ENCODE measurements at regions not wholly inside any gene's neighbourhood (a gene's known extent, or its start where the extent isn't known, plus 50 kb on each side); places are given as distances from the start of the nearest gene placed in this dataset.
A peak's percentile ranks its signal among the peaks of the same experiment; 100 is the strongest.

- TF ChIP-seq, protein P1, sequence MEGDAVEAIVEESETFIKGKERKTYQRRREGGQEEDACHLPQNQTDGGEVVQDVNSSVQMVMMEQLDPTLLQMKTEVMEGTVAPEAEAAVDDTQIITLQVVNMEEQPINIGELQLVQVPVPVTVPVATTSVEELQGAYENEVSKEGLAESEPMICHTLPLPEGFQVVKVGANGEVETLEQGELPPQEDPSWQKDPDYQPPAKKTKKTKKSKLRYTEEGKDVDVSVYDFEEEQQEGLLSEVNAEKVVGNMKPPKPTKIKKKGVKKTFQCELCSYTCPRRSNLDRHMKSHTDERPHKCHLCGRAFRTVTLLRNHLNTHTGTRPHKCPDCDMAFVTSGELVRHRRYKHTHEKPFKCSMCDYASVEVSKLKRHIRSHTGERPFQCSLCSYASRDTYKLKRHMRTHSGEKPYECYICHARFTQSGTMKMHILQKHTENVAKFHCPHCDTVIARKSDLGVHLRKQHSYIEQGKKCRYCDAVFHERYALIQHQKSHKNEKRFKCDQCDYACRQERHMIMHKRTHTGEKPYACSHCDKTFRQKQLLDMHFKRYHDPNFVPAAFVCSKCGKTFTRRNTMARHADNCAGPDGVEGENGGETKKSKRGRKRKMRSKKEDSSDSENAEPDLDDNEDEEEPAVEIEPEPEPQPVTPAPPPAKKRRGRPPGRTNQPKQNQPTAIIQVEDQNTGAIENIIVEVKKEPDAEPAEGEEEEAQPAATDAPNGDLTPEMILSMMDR (IDR thresholded peaks at IDR 0.05; ENCODE audit: insufficient read depth, low read depth, low read length), result peak; percentile 95
- TF ChIP-seq EZH2 (IDR thresholded peaks at IDR 0.05; ENCODE audit: insufficient read depth, low read length), result no peak
Measured at GRCh38 chr4:181528570-181529184, 714.5 kb upstream of the TENM3 start.
